Lower lobe of right lung (tissue), 2 donors: ENCODE measurements at regions not wholly inside any gene's neighbourhood (a gene's known extent, or its start where the extent isn't known, plus 50 kb on each side); places are given as distances from the start of the nearest gene placed in this dataset.

Source experiments
- ATAC-seq, 2 donors: fragments of 200-7000 bp; cut with Tn5 transposase; one replicate each; pipeline ENCODE4 v1.9.1; 2020 to 2022; ENCODE audit warnings: mild to moderate bottlenecking in 2 of 2, moderate library complexity in 2 of 2
- DNase-seq: peaks from one replicate; pipeline ENCODE4 v3.0.0-alpha.2; 2020
- H3K27ac ChIP-seq: fragments of 200-600 bp; one replicate; pipeline ENCODE4 v1.8.0; 2022
- H3K27me3 ChIP-seq: fragments of 200-600 bp; one replicate; pipeline ENCODE4 v1.8.0; 2022; ENCODE audit warnings: low read depth
- H3K36me3 ChIP-seq: fragments of 200-600 bp; one replicate; pipeline ENCODE4 v1.8.0; 2022; ENCODE audit warnings: mild to moderate bottlenecking
- H3K4me1 ChIP-seq: fragments of 200-600 bp; one replicate; pipeline ENCODE4 v1.8.0; 2022
- H3K4me3 ChIP-seq: fragments of 200-600 bp; one replicate; pipeline ENCODE4 v1.8.0; 2022; ENCODE audit warnings: mild to moderate bottlenecking
- H3K9me3 ChIP-seq: fragments of 200-600 bp; one replicate; pipeline ENCODE4 v1.8.0; 2022
- intact Hi-C: fragments of 100-400 bp; cut with DNase I; formaldehyde crosslinking; loops from one replicate; pipeline ENCODE4 v1.11.0; 2022
- TF ChIP-seq, protein P1 (sequence below): fragments of 200-600 bp; IDR thresholded peaks from one replicate; pipeline ENCODE4 v1.8.0; 2022; ENCODE audit warnings: antibody characterized with exemption, mild to moderate bottlenecking
- donor health status: DM: no; HTN: yes; CAD: no; lungs with severe emphysema.

- H3K9me3 ChIP-seq, result no peaks in the 10 kb centered on the region
- no peak overlapping the region for H3K27ac ChIP-seq
- DNase-seq (no peak), ATAC-seq (no peak)
- no peaks in the 10 kb centered on the region for H3K4me1 ChIP-seq
- intact Hi-C loops, result no loop called here
- H3K36me3 ChIP-seq, result no peaks in the 10 kb centered on the region
- TF ChIP-seq, protein P1, sequence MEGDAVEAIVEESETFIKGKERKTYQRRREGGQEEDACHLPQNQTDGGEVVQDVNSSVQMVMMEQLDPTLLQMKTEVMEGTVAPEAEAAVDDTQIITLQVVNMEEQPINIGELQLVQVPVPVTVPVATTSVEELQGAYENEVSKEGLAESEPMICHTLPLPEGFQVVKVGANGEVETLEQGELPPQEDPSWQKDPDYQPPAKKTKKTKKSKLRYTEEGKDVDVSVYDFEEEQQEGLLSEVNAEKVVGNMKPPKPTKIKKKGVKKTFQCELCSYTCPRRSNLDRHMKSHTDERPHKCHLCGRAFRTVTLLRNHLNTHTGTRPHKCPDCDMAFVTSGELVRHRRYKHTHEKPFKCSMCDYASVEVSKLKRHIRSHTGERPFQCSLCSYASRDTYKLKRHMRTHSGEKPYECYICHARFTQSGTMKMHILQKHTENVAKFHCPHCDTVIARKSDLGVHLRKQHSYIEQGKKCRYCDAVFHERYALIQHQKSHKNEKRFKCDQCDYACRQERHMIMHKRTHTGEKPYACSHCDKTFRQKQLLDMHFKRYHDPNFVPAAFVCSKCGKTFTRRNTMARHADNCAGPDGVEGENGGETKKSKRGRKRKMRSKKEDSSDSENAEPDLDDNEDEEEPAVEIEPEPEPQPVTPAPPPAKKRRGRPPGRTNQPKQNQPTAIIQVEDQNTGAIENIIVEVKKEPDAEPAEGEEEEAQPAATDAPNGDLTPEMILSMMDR, result no peak
- no peaks in the 10 kb centered on the region for H3K27me3 ChIP-seq
- H3K4me3 ChIP-seq, result no peak overlapping the region
Measured at GRCh38 chr13:50202485-50202884, 187.2 kb downstream of the KCNRG start.

DNA sequence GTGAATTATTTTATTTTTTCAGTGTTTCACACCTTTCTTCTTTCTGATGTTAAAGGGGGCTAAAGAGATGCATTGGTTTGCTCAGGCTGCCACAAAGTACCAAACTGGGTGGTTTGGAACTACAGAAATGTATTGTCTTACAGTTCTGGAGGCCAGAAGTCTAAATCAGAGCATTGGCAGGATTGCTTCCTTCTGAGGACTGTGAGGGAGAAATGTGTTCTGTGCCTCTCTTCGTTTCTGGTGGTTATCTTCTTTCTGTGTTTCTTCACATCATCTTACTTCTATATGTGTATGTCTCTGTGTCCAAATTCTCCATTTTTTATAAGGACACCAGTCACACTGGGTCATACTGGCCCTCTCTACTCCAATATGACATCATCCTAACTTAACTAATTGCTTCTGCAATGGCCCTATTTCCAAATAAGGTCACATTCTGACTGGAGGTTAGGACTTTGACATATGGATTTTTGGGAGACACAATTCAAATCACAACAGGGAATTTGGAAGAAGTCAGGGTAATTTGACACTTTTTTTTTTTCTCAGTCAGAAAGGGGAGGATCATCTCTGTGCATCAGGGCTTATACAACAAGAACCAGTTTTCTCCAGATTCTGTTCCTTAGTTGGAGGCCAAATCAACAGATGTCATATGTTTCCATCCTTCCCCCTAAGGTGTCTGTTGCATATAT lies 188.2 kb downstream of the KCNRG start:
- H3K27me3 ChIP-seq, result no peaks in the 10 kb centered on the region
- no peak for ATAC-seq
- no peaks in the 10 kb centered on the region for H3K4me1 ChIP-seq
- H3K4me3 ChIP-seq, result no peak overlapping the region
- intact Hi-C loops, result no loop called here
- H3K27ac ChIP-seq, result no peak overlapping the region
- TF ChIP-seq, protein P1, result no peak
- DNase-seq, result no peak
- no peaks in the 10 kb centered on the region for H3K36me3 ChIP-seq
- no peaks in the 10 kb centered on the region for H3K9me3 ChIP-seq

DNA sequence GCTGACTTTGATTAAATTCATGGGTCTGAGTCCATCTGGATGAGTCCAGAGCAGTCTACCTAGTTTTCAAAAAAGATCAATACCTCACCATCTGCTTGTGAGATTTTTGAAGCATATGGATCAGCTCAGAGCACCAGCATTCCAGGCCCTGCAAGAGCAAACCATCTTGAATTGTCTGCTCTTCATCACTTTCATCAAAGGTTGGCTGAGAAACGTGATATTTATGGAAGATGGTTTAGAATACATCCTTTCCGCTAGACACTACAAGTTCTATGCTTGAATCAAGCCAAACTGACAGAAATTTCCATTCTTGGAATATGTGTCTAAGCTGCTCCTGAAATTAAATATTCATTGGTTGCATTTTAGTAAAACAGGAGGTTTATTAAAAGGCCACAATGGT lies 190.3 kb downstream of the KCNRG start:
- Histone ChIP-seq H3K36me3 (no peaks in the 10 kb centered on the region), H3K9me3 (no peaks in the 10 kb centered on the region), H3K4me3 (no peak overlapping the region), H3K27ac (no peak overlapping the region), H3K27me3 (no peaks in the 10 kb centered on the region), H3K4me1 (peaks cover 4% of the 10 kb centered on the region)
- TF ChIP-seq, protein P1, result no peak
- ATAC-seq (no peak), DNase-seq (no peak)
- intact Hi-C loops, result no loop called here

GRCh38 chr13:50208826-50209335 lies 193.6 kb downstream of the KCNRG start:
- ATAC-seq, result peak; percentile 92 to 94
- intact Hi-C loops, result no loop called here
- peak overlapping the region; percentile 31 for H3K4me3 ChIP-seq

GRCh38 chr13:50209631-50210030 lies 194.4 kb downstream of the KCNRG start:
- intact Hi-C loops, result no loop called here
- no peak overlapping the region for H3K4me3 ChIP-seq
- H3K36me3 ChIP-seq, result no peaks in the 10 kb centered on the region
- H3K27me3 ChIP-seq, result no peaks in the 10 kb centered on the region
- TF ChIP-seq, protein P1, result no peak
- peaks cover 4% of the 10 kb centered on the region for H3K4me1 ChIP-seq
- H3K9me3 ChIP-seq, result peaks cover 5% of the 10 kb centered on the region
- DNase-seq (no peak), ATAC-seq (no peak)
- peak overlapping the region; percentile 63 for H3K27ac ChIP-seq

More at GRCh38 chr13:50208826-50209335, 193.6 kb downstream of the KCNRG start:
- Histone ChIP-seq H3K4me1 (peaks cover 4% of the 10 kb centered on the region), H3K36me3 (no peaks in the 10 kb centered on the region), H3K27ac (peak overlapping the region; percentile 63), H3K9me3 (peaks cover 5% of the 10 kb centered on the region), H3K27me3 (no peaks in the 10 kb centered on the region)
- TF ChIP-seq, protein P1, result no peak
- peak; percentile 75 for DNase-seq
